HG02588 (cell line): ENCODE measurements at regions not wholly inside any gene's neighbourhood (a gene's known extent, or its start where the extent isn't known, plus 50 kb on each side); places are given as distances from the start of the nearest gene placed in this dataset.

Experiments
- ATAC-seq: cut with Tn5 transposase; IDR thresholded peaks from one replicate; pipeline ENCODE4 v1.9.1; 2021; ENCODE audit warnings: mild to moderate bottlenecking, moderate library complexity; ENCODE audit not compliant: unreplicated experiment

DNA sequence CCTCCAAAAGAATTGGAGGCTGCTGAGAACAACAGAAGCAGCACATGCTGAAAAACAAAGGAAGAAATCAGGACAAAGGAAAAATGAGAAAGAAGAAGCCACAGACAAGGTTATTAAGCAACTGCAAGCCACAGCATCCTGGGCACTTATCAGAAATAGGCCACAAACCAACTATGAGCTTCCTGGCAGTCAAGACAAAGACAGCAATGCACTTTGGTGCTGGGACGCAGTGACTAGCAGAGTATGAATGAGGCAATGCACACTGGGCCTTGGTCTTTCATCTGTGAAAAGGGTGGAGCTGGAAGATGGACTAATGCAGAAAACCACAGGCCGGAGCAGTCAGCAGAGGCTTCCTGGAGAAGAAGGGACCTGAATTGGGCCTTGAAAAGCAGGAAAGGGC lies 56.0 kb upstream of the LINGO1 start:
- no peak for ATAC-seq

DNA sequence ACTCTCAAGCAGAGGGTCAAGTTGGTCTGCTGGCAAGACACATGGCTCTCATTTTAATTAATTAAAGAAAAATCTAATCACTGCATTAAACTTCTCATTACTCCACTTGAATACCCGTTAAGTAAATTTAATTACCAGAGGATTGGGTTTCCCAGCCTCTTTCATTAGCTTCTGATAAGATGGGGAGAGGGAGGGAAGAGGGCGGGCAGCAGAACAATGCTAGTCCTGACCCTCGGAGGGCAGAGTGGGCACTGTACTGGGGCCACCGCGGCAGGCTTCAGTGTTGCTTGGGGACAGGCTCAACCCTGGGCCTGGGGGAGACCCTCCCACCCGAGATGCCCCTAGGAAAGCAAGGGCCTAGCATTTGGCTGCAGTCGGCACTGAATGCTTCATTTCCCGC lies 55.6 kb upstream of the LINGO1 start:
- ATAC-seq = no peak

DNA sequence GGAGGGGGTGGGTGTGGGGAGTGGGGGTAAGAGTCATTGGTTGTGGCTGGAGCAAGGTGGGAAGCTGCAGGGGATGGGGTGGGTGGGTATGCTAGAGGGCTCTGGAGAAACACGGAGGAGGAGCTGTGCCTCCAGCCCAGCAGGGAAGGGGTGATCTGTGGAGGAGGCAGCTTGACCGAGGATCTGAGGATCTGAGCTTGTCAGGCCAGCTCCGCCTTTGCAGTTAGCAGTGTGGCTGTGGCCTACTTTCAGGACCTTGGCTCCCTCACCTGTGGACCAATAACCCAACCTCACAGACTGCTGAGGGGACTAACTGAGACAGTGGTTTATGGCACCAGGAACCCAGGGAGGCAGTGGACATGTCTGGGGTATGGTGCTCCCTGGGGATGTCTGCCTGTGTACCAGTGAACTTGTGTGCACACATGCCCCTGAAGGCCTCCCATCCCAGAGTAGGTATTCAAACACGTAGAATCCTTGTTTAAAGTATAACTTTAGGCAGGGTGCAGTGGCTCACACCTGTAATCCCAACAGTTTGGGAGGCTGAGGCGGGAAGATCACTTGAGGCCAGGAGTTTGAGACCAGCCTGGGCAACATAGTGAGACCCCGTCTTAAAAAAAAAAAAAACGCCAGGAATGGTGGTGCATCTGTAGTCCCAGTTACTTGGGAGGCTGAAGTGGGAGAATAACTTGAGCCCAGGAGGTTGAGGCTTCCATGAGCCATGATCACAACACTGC lies 52.5 kb upstream of the LINGO1 start:
- ATAC-seq = no peak

DNA sequence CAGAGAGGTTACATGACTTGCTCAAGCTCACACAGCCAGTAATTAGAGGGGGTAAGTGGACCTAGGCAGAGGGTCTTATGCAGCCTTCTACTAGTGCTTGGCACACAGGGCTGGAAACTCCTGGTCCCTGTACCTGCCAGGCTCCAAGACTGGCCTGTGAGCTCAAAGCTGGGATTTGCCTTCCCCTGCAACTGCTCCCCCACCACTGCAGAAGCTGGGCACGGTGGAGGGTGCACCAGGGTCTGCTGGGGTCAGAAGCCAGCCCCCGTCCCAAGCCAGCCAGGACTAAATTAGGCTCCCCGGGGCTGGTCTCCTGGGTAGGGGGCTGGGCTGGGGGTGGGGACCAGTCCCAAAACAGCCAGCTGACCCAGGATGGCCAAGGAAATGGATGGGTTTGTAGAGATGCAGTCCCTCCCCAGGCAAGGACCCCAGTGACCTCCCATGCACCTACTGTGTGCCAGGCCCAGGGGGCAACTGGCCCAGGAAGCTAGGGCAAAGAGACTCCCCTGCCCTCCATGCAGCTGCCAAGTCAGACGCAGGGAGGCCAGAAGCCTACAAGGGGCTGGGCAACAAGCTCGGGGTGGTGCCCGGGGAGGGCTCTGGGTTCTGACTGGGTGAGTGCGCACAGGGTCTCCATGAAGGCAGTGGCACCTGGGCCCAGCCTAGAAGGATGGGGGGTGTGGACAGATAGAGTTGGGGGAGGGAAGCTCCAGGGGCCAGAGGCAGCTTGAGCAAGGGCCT lies 51.8 kb upstream of the LINGO1 start:
- no peak for ATAC-seq

DNA sequence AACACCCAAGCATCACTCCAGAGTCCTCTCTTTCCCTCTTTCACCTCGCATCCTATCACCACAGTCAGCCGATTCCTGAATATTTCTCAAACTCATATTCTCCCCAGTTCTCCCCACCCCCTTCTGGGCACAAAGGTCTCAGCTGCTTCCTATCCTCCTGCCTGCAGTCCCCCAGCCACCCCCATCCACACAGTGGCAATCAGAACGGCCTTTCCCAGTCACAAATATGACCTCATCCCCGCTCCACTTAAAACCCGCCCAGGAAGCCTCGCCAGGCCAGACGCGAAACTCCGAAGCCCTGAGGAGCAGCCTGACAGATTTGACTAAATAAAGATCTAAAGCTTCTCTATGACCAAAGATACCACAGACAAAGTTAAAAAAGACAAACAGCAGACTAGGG lies 49.9 kb upstream of the LINGO1 start:
- no peak for ATAC-seq
